Natural killer cell treated with Interleukin-12 subunit alpha and Interleukin-12 subunit beta and Interleukin-15 and Interleukin-18, amount 100 ng/mL, for 72 hours (primary cell): ENCODE measurements at regions not wholly inside any gene's neighbourhood (a gene's known extent, or its start where the extent isn't known, plus 50 kb on each side); places are given as distances from the start of the nearest gene placed in this dataset.

Experiments used
- ATAC-seq, 2 donors: fragments of 150-1000 bp; cut with Tn5 transposase in 1 of 2; sonication (Bioruptor Pico), chemical (Tn5 transposase) in 1 of 2; 2 replicates each; pipeline ENCODE4 v1.10.0; 2021
- DNase-seq: peaks from one replicate; pipeline ENCODE4 v3.0.0; 2022; ENCODE audit warnings: low spot score
- H3K27ac Mint-ChIP-seq, 2 donors: 1 replicate in 1 of 2; 2 replicates in 1 of 2; pipeline ENCODE4 v1.8.0; 2022; ENCODE audit warnings: mixed read lengths in 2 of 2, mild to moderate bottlenecking in 1 of 2, moderate library complexity in 1 of 2
- H3K27me3 Mint-ChIP-seq, 2 donors: 1 replicate in 1 of 2; 2 replicates in 1 of 2; pipeline ENCODE4 v1.8.0; 2022; ENCODE audit warnings: mixed read lengths in 2 of 2
- H3K36me3 Mint-ChIP-seq: one replicate; pipeline ENCODE4 v1.8.0; 2022; ENCODE audit warnings: mixed read lengths
- H3K4me1 Mint-ChIP-seq, 2 donors: 1 replicate in 1 of 2; 2 replicates in 1 of 2; pipeline ENCODE4 v1.8.0; 2022; ENCODE audit warnings: low read depth in 2 of 2, mixed read lengths in 2 of 2, mild to moderate bottlenecking in 1 of 2
- H3K4me3 Mint-ChIP-seq: one replicate; pipeline ENCODE4 v1.8.0; 2022; ENCODE audit warnings: mixed read lengths
- H3K9me3 Mint-ChIP-seq: 2 replicates; pipeline ENCODE4 v1.8.0; 2022; ENCODE audit warnings: mixed read lengths

DNA sequence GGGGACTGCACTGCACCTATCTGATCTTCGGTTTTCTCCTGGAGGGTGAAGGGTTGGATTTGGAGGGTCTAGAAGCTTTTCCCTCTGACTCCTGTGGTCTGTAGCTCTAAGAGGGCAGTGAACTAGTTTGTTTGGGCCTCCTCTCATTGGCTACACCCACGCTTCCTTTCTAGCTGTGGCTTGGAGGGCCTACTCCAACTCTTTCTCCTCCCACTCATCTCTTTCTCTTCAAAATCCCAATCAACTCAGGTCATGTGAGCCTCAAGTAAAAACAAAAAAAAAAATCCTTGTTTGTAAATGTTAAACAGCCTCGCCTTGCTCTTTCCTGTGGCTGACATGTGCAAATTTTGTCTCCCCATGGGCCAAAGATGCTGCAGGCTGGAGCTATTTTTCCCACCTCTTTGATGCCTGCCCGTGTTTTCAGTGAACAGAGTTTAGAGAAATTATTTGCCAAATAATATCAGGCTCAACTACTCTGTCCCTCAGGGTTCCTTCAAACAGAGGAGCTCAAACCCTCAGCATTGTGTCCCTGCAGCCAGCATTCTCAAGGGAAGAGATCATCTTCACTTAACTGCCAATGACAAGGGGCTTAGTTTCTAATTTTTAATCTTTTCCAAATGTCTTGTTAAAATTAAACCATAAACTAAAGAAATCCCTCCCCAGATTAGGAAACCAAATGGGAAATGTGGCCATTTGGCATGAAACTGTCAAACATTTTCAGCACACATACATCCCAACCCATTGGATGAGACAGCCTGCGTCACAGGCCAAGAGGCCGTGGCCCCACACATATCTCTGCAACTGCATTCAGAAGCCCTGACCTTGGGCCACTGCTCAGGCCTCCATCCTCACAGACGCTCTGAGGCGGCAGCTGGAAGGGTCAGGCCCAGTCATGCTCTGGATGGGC is 114.8 kb upstream of the THBS1 start:
- H3K27me3 Mint-ChIP-seq: peaks cover 15 to 26% of the 10 kb centered on the region in 2 donors
- ATAC-seq: no peak
- peaks cover 6% of the 10 kb centered on the region for H3K36me3 Mint-ChIP-seq
- H3K9me3 Mint-ChIP-seq: no peaks in the 10 kb centered on the region
- H3K27ac Mint-ChIP-seq: no peak overlapping the region
- no peak overlapping the region for H3K4me3 Mint-ChIP-seq
- no peak for DNase-seq
- H3K4me1 Mint-ChIP-seq: no peaks in the 10 kb centered on the region

DNA sequence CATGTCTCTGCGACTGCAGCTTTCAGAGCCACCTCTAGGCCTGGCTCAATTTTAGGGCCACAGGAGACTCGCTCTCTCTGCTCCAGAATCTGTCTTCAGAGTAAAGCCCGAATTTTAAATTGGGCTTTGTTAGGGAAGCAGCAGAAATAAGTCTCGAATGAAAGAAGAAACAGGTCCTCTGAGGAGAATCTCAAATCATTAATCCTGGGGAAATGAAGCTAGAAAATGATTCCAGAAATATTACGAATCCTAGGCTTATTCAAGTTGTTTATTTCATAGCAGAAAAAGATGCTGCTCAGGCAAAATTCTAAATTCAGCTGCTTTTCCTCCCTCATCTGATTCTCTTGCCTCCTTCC is 114.2 kb upstream of the THBS1 start:
- Mint-ChIP-seq H3K9me3 (no peaks in the 10 kb centered on the region), H3K4me3 (no peak overlapping the region), H3K36me3 (peaks cover 6% of the 10 kb centered on the region), H3K4me1 (no peaks in the 10 kb centered on the region), H3K27ac (no peak overlapping the region), H3K27me3 (peaks cover 14 to 23% of the 10 kb centered on the region in 2 donors)
- DNase-seq: no peak
- no peak for ATAC-seq

DNA sequence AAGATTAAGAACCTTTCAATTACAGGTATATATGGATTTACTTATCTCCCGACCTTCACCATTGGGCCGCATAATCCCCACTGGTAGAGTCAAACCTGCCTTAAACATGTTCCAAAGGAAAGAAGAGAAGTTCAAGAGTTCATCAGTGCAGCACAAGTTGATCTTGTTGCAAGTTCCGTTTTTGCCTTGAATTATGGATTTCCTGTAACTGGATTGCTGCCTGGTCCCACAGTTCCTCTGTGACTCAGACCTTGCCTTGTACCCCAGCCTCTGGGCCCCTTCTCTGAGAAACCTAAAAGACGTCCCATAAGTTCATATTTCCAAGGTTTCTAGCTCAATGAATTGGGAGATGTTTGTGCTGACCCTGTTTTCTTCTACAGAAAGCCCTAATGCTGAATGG is 112.5 kb upstream of the THBS1 start:
- no peaks in the 10 kb centered on the region for H3K4me1 Mint-ChIP-seq
- peaks cover 6% of the 10 kb centered on the region for H3K36me3 Mint-ChIP-seq
- ATAC-seq: no peak
- no peak for DNase-seq
- H3K9me3 Mint-ChIP-seq: no peaks in the 10 kb centered on the region
- H3K27ac Mint-ChIP-seq: no peak overlapping the region
- no peak overlapping the region for H3K4me3 Mint-ChIP-seq
- H3K27me3 Mint-ChIP-seq: peaks cover 10 to 16% of the 10 kb centered on the region in 2 donors

DNA sequence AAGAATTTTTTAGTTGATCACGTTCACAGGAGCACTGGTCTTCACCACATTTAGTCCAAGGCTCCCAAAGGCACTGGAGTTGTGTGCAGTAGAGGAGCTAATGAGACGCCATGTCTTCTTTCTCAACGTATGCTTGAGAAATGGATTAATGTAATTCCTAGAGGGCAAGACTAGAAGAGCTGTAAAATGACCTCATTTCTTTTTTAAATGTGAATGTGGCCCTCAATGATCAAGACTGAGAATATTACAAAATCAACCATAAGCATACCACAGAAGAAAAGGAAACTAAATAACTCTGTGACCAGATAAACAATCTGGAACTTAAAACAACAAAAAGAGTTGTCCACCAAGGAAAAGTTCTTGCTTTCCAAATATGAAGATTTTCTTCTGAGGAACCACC is 112.1 kb upstream of the THBS1 start:
- H3K27me3 Mint-ChIP-seq: peaks cover 13 to 16% of the 10 kb centered on the region in 2 donors
- H3K27ac Mint-ChIP-seq: no peak overlapping the region
- H3K9me3 Mint-ChIP-seq: no peaks in the 10 kb centered on the region
- no peak overlapping the region for H3K4me3 Mint-ChIP-seq
- peaks cover 6% of the 10 kb centered on the region for H3K36me3 Mint-ChIP-seq
- DNase-seq (no peak), ATAC-seq (peak in 1 of 2 donors; percentile 55)
- no peaks in the 10 kb centered on the region for H3K4me1 Mint-ChIP-seq

DNA sequence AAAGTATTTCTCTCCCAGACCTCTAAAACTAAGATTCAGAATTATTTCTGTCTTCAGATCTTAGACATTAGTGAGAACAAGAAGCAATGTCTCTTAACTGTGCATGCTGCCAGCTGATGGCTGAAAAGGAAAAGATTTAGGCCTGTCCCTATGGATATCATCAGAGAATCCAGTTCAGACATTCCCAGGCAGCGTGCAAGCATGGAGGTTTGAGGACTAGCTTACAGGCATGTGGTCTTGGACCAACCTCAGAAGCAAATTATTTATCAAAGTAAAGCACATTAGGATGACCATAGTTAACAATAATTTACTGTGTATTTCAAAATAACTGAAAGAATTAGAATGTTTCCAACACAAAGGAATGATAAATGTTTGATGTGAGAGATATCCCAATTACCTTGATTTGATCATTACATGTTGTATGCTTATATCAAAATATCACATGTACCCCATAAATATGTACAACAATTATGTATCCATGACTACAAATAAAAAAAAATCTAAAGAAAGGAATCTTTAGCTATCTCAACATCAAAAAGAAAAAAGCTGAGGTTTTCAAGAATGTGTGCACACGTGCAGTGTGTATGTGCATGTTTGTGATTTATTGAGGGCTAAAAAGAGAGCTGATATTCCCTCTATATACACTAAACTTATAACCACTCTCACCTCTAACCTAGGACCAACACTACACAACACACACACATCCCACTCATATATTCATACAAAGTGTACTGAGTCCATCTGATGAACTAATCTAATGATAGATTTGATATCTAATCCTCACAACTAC is 108.9 kb upstream of the THBS1 start:
- DNase-seq (no peak), ATAC-seq (no peak)
- Mint-ChIP-seq H3K27ac (no peak overlapping the region), H3K4me3 (no peak overlapping the region), H3K4me1 (no peaks in the 10 kb centered on the region), H3K36me3 (peaks cover 6% of the 10 kb centered on the region), H3K9me3 (no peaks in the 10 kb centered on the region), H3K27me3 (peaks cover 14 to 16% of the 10 kb centered on the region in 2 donors)

DNA sequence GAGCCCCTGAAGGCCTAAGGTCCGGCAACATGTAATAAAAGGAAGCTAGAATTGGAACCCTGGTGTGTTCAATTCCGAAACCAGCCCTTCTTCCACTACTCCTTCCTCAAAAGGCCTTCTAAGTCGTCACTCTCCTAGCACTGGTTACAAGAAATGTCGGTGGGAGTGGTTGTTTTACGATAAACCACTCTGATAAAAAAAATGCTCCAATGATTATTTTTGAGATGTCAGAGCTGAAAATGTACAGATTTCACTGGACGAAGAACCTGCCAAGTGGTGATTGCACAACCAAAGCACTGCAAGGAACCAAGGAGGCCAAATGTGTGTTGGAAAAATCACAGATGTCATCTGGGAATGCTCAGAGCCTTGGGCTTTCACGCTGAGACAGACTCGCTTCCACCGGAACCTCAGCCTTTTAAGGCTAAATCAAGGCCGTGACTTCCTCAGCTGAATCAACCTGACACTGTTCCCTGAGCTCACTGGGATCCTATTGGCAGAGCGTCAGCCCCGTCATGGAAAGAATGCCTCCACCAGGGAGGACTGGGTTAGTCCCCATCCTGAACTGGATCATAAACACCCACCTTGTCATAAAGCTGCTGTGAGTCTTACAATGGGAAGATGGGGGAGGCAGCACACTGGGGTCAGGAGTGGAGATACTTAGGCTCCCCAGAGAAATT is 108.1 kb upstream of the THBS1 start:
- Mint-ChIP-seq H3K27ac (no peak overlapping the region), H3K27me3 (peaks cover 14 to 16% of the 10 kb centered on the region in 2 donors), H3K36me3 (peaks cover 6% of the 10 kb centered on the region), H3K4me1 (no peaks in the 10 kb centered on the region), H3K4me3 (no peak overlapping the region), H3K9me3 (no peaks in the 10 kb centered on the region)
- ATAC-seq: no peak
- DNase-seq: no peak

DNA sequence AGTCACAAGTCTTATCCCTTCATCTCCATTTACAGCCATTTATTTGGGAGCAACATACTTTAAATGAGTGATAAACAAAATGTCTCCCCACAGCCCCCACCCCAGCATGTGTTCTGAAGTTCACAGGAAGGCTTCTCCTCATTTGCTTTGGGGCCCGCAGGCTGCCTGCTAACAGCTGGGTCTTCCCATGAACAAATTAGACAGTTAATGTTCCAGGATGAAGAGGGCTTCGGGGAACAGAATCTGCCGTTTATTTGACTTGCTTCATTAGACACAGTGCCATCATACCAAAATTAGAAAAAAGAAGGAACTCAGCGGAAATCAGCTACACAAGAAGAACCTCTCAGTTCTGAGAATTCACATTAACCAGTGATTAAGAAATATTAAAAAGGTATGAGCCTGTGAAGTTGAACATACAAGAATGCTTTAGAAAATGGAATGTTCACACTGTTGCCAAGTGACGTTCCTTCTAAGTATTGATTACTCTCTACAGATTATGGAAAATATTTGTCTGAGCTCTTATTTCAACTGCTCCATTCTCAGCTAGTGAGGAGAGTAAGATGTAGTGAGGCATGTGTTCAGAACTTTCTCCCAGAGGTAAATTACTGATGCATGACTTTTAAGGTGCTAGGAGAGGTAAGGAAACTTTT is 107.5 kb upstream of the THBS1 start:
- H3K4me3 Mint-ChIP-seq: no peak overlapping the region
- no peaks in the 10 kb centered on the region for H3K9me3 Mint-ChIP-seq
- peaks cover 16% of the 10 kb centered on the region in 2 donors for H3K27me3 Mint-ChIP-seq
- peaks cover 6% of the 10 kb centered on the region for H3K36me3 Mint-ChIP-seq
- no peak for ATAC-seq
- H3K4me1 Mint-ChIP-seq: no peaks in the 10 kb centered on the region
- no peak for DNase-seq
- H3K27ac Mint-ChIP-seq: no peak overlapping the region

DNA sequence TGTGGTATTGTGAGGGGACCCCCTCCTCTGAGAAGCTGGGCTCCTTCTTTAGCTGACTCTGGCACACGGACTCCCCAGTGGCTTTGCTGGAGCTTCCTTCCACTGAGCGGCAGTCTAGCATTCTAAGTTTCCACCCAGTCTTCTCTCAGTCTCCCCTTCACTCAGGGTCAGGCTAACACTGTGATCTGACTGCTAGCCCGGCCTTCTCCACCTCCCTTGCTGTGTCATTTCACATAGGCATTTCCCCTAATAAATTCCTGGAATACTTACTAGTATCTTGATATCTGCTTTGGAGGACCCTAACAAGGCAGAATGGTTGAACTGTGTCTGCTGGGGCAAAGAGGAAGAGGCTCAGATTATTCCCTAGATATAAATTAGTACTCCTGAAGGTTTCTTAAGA is 106.2 kb upstream of the THBS1 start:
- no peak for DNase-seq
- Mint-ChIP-seq H3K9me3 (no peaks in the 10 kb centered on the region), H3K4me3 (no peak overlapping the region), H3K4me1 (no peaks in the 10 kb centered on the region), H3K27ac (no peak overlapping the region), H3K27me3 (peaks cover 16 to 18% of the 10 kb centered on the region in 2 donors), H3K36me3 (peaks cover 6% of the 10 kb centered on the region)
- ATAC-seq: no peak

DNA sequence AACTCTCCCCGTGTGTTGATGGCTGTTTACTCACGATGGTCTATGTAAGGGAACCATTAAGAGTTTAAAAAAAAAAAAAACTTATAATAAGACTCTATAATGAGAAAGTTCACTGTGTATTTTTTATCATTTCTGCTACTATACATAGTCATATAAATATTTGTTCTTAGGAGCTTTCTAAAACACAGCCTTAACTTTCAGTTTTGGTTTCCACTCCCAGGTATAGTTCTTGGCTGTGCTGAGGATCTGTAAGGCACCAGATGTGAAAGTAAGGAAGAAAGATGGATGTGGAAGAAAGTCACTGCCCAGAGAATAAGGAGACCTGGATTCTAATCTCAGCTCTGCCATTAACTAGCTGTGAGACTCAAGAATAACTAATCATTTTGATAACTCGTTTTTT is 101.9 kb upstream of the THBS1 start:
- no peak for ATAC-seq
- DNase-seq: no peak
- H3K27ac Mint-ChIP-seq: no peak overlapping the region
- H3K9me3 Mint-ChIP-seq: no peaks in the 10 kb centered on the region
- H3K27me3 Mint-ChIP-seq: peaks cover 10 to 21% of the 10 kb centered on the region in 2 donors
- H3K4me3 Mint-ChIP-seq: no peak overlapping the region
- H3K36me3 Mint-ChIP-seq: peaks cover 4% of the 10 kb centered on the region
- H3K4me1 Mint-ChIP-seq: no peaks in the 10 kb centered on the region

DNA sequence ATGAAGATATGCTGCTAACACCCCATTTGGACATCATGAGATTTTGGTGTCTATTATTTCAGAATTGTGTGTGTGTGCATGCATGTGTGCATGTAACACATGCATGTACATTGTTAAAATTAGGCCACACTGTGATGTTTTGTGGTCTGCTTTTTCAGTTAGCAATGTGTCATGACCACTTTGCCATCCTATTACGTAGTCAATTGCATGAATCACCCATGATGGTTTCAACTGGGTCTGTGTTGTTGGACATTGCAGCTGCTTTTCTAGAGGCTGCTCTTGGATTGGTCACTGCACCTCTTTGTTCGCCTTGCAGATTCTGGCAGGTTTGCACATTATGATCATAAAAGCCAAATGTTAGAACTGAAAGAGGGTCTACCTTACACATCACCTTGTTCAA is 101.0 kb upstream of the THBS1 start:
- H3K27me3 Mint-ChIP-seq: peaks cover 10 to 21% of the 10 kb centered on the region in 2 donors
- ATAC-seq (peak in 1 of 2 donors; percentile 41), DNase-seq (no peak)
- no peak overlapping the region for H3K4me3 Mint-ChIP-seq
- H3K9me3 Mint-ChIP-seq: no peaks in the 10 kb centered on the region
- no peak overlapping the region for H3K27ac Mint-ChIP-seq
- peaks cover 4% of the 10 kb centered on the region for H3K36me3 Mint-ChIP-seq
- H3K4me1 Mint-ChIP-seq: no peaks in the 10 kb centered on the region

DNA sequence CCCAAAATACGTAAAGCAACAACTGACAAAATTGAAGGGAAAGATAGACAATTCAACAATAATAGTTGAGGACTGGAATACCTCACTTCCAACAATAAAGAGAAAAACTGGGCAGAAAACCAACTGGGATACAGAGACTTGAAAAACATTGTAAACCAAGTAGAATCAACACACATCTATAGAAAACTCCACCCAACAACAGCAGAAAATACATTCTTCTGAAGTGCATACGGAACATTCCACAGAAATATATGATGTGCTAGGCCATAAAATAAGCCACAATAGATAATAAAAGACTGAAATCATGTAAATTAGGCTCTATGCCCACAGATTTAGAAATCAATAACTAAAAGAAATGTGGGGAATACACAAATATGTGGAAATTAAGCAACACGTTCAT is 98.4 kb upstream of the THBS1 start:
- Mint-ChIP-seq H3K9me3 (no peaks in the 10 kb centered on the region), H3K27me3 (peaks cover 12 to 21% of the 10 kb centered on the region in 2 donors), H3K4me1 (no peaks in the 10 kb centered on the region), H3K4me3 (no peak overlapping the region), H3K36me3 (peaks cover 4% of the 10 kb centered on the region), H3K27ac (no peak overlapping the region)
- ATAC-seq: no peak
- no peak for DNase-seq

DNA sequence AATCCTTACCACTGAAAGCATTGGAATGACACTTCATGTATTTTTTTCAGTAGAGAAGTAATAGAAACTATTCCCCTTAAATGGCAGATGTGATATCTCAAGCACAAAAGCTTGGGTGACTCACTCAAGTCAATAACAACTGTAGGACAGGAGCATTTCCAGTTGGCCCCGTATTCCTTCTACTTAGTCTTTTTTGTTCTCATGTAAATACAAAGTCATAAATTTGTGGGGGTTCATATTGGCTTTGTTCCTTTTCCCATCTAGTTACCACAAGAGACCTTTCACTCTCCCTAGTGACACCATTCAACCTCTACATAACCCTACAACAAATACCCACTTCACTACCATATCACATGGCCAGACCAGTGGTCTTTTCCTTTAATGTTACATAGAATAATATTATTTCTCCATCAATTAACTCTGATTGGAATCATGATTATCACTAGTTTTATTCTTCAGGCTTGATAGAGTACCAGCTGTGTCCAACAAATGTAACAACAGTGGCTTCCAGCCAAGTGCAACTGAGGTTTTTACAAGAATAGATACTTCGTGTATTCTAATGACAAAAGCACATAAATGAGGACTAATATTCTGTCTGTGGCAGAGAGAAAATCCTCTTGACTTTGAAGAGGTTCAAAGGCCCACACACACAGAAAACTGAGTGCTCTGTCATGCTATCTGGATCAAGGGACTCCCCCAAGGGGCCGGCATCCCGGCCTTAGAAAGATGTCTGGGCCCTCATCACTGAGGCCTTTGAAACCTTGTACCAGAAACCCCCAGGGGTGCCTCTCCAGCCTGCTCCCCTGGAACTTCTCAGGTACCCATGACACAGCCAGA is 94.0 kb upstream of the THBS1 start:
- Mint-ChIP-seq H3K9me3 (no peaks in the 10 kb centered on the region), H3K4me1 (no peaks in the 10 kb centered on the region), H3K27me3 (peaks cover 25 to 32% of the 10 kb centered on the region in 2 donors), H3K27ac (no peak overlapping the region), H3K36me3 (peaks cover 4% of the 10 kb centered on the region), H3K4me3 (no peak overlapping the region)
- no peak for DNase-seq
- ATAC-seq: no peak

DNA sequence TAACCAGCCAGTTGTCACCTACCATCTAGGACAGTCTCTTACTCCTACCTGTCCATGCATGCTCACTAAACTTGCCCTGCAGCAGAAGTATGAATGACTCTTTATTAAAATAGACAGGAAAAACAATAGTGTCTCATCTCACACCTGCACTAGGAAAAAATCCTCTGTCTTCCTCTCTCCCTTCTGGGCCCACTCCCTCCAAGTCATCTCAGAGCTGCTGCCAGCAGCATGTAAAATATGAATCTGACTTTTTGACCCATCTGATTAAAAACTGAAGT is 93.5 kb upstream of the THBS1 start:
- Mint-ChIP-seq H3K27ac (no peak overlapping the region), H3K27me3 (peaks cover 24 to 30% of the 10 kb centered on the region in 2 donors), H3K36me3 (peaks cover 3% of the 10 kb centered on the region), H3K9me3 (no peaks in the 10 kb centered on the region), H3K4me3 (no peak overlapping the region), H3K4me1 (no peaks in the 10 kb centered on the region)
- DNase-seq (no peak), ATAC-seq (no peak)
